GM12878 (cell line): ENCODE measurements at regions not wholly inside any gene's neighbourhood (a gene's known extent, or its start where the extent isn't known, plus 50 kb on each side); places are given as distances from the start of the nearest gene placed in this dataset.

Experiments used
- ATAC-seq: fragments of 200-7000 bp; cut with Tn5 transposase; 3 replicates; pipeline ENCODE4 v1.9.1; 2020; ENCODE audit warnings: mild to moderate bottlenecking, moderate library complexity
- BruUV-seq: library from RNA; stranded (reverse); fragments of 400-500 nt; replicated peaks from 2 replicates; lab custom pipeline; 2021; lab: Mats Ljungman, UMichigan
- CTCF ChIA-PET: fragments of 300-600 bp; sonication (Branson Sonifier 250); formaldehyde crosslinking; extraction: SDS; loops from one replicate; lab custom pipeline; 2021; ENCODE audit warnings: inconsistent platforms; lab: Yijun Ruan, JAX
- POLR2A ChIA-PET: fragments of 350-600 bp; formaldehyde crosslinking; extraction: SDS; loops from one replicate; lab custom pipeline; 2021; ENCODE audit warnings: inconsistent platforms; lab: Charles Lee
- RAD21 ChIA-PET: fragments of 300-600 bp; sonication (Branson Sonifier 250); formaldehyde crosslinking; loops from one replicate; lab custom pipeline; 2023; ENCODE audit warnings: antibody characterized with exemption; ENCODE audit not compliant: unreplicated experiment; lab: Charles Lee
- SMC1A ChIA-PET: fragments of 300-600 bp; sonication (Branson Sonifier 250); formaldehyde crosslinking; loops from one replicate; lab custom pipeline; 2023; ENCODE audit not compliant: unreplicated experiment, uncharacterized antibody; lab: Charles Lee
- DNase-seq: peaks from one replicate; pipeline ENCODE4 v3.0.0-alpha.2; 2011; ENCODE audit warnings: low read depth, low spot score
- FAIRE-seq: peaks from 3 replicates; lab custom pipeline; 2011; peaks lifted over from hg19 to GRCh38; lab: Jason Lieb, UNC
- H2AFZ ChIP-seq: 2 replicates; pipeline ENCODE4 v1.6.0; 2011; ENCODE audit warnings: low read depth, low read length, control low read depth; ENCODE audit not compliant: control insufficient read depth
- H3K27ac ChIP-seq: 2 replicates; pipeline ENCODE4 v1.5.1; 2011; ENCODE audit warnings: control low read depth; ENCODE audit not compliant: control insufficient read depth, insufficient read depth
- H3K27me3 ChIP-seq, 2 experiments: replicated peaks in 1 of 2; 2 replicates each; pipeline versions ENCODE4 v1.6.0 to v1.6.1; 2011; ENCODE audit warnings: low read length in 1 of 2; ENCODE audit not compliant: control insufficient read depth in 2 of 2, insufficient read depth in 2 of 2
- H3K36me3 ChIP-seq, 2 experiments: 2 replicates each; pipeline ENCODE4 v1.5.1; 2011; ENCODE audit warnings: low read length in 1 of 2; ENCODE audit not compliant: control insufficient read depth in 2 of 2, insufficient read depth in 2 of 2
- H3K4me1 ChIP-seq: 2 replicates; pipeline ENCODE4 v1.6.1; 2011; ENCODE audit warnings: mild to moderate bottlenecking, low read length, moderate library complexity, mixed read lengths; ENCODE audit not compliant: control insufficient read depth, insufficient read depth
- H3K4me2 ChIP-seq: 2 replicates; pipeline ENCODE4 v1.6.0; 2011; ENCODE audit warnings: control low read depth; ENCODE audit not compliant: control insufficient read depth, insufficient read depth
- H3K4me3 ChIP-seq: fragments of 200-600 bp; sonication (generic); 2 replicates; pipeline ENCODE4 v1.5.1; 2016
- H3K79me2 ChIP-seq: 2 replicates; pipeline ENCODE4 v1.6.0; 2011; ENCODE audit warnings: low read length; ENCODE audit not compliant: control insufficient read depth, insufficient read depth
- H3K9ac ChIP-seq: 2 replicates; pipeline ENCODE4 v1.8.0; 2011; ENCODE audit warnings: low read length, control low read depth, mixed read lengths; ENCODE audit not compliant: control insufficient read depth, insufficient read depth
- H3K9me3 ChIP-seq: replicated peaks from 3 replicates; pipeline ENCODE4 v1.5.1; 2011; ENCODE audit warnings: mild to moderate bottlenecking, low read length; ENCODE audit not compliant: control insufficient read depth, insufficient read depth
- H4K20me1 ChIP-seq: 2 replicates; pipeline ENCODE4 v1.6.0; 2011; ENCODE audit not compliant: control insufficient read depth, insufficient read depth
- BACH1 ChIP-seq: fragments of 450-650 bp; IDR thresholded peaks from 2 replicates; pipeline ENCODE4 v1.6.1; 2017; ENCODE audit warnings: mild to moderate bottlenecking, borderline replicate concordance
- HDAC2 ChIP-seq: fragments of 200-600 bp; sonication (generic); IDR thresholded peaks from 2 replicates; pipeline ENCODE4 v1.6.1; 2017
- NFYA ChIP-seq: IDR thresholded peaks from 2 replicates; pipeline ENCODE4 v1.6.1; 2011; ENCODE audit warnings: low read depth, mild to moderate bottlenecking, low read length, improper control_type of control experiment, borderline replicate concordance
- NFYB ChIP-seq: IDR thresholded peaks from 2 replicates; pipeline ENCODE4 v1.6.1; 2011; ENCODE audit warnings: low read depth, mild to moderate bottlenecking, low read length, improper control_type of control experiment, moderate library complexity; ENCODE audit not compliant: insufficient read depth
- PKNOX1 ChIP-seq: fragments of 450-650 bp; IDR thresholded peaks from 2 replicates; pipeline ENCODE4 v1.6.1; 2016; ENCODE audit warnings: mild to moderate bottlenecking
- POLR2A ChIP-seq: IDR thresholded peaks from 2 replicates; pipeline ENCODE4 v1.6.1; 2011; ENCODE audit warnings: low read depth, mild to moderate bottlenecking, low read length
- RAD51 ChIP-seq: fragments of 450-650 bp; IDR thresholded peaks from 2 replicates; pipeline ENCODE4 v1.6.1; 2016; ENCODE audit warnings: moderate library complexity, mild to moderate bottlenecking, inconsistent platforms
- SRF ChIP-seq, 2 experiments: IDR thresholded peaks; 2 replicates each; pipeline ENCODE4 v1.6.1; 2011; ENCODE audit warnings: low read depth in 2 of 2, low read length in 2 of 2, mild to moderate bottlenecking in 1 of 2, moderate library complexity in 1 of 2
- TBL1XR1 ChIP-seq: IDR thresholded peaks from 2 replicates; pipeline ENCODE4 v1.6.1; 2012; ENCODE audit warnings: low read depth, low read length, improper control_type of control experiment
- ZBED1 ChIP-seq: IDR thresholded peaks from 2 replicates; pipeline ENCODE4 v1.6.1; 2016; ENCODE audit warnings: borderline replicate concordance
- ZBTB11 ChIP-seq: fragments of 450-650 bp; formaldehyde crosslinking; IDR thresholded peaks from 2 replicates; pipeline ENCODE4 v1.5.0; 2022; ENCODE audit warnings: mild to moderate bottlenecking, missing genetic modification characterization
- ZNF217 ChIP-seq: fragments of 450-650 bp; IDR thresholded peaks from 2 replicates; pipeline ENCODE4 v1.6.1; 2017; ENCODE audit warnings: antibody characterized with exemption, mild to moderate bottlenecking
- ZZZ3 ChIP-seq: IDR thresholded peaks from 2 replicates; pipeline ENCODE4 v1.6.1; 2011; ENCODE audit warnings: low read depth; ENCODE audit not compliant: control insufficient read depth, insufficient read length
- WGBS: methylation state at CpG from one replicate; pipeline ENCODE4 v1.1.6; 2016; ENCODE audit warnings: low lambda C conversion rate; ENCODE audit not compliant: insufficient replicate concordance, insufficient coverage; ENCODE audit errors: missing lambda C conversion rate; 5-methylcytosine and 5-hydroxymethylcytosine counted together
- in situ Hi-C: fragments of 300-500 bp; cut with MboI; formaldehyde crosslinking; loops from 9 replicates; pipeline ENCODE4 v1.14.3; 2018; ENCODE audit warnings: mixed read lengths
- intact Hi-C: fragments of 100-400 bp; cut with micrococcal nuclease; formaldehyde crosslinking; loops from one replicate; pipeline ENCODE4 v1.14.2; 2022; ENCODE audit not compliant: unreplicated experiment

DNA sequence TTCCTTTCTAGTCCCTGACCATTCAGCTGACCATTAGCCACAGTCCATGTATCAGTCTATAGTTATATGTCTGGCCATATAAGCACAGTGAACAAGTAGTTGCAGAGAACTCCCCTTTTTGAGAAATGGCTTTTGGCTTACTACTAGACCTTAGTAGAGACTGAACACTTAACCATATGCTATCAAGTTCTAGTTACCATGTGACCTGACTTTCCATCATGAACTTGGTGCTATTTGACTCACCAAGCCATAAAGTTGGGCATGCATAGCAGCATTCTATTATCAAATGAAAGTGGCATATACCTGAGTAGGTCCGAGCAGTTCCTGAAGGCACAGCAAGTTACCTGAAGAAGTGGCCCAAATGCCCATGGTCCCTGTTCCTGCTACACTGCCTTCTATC lies 74.5 kb upstream of the IL2 start:
- CTCF ChIA-PET = interaction anchor here (0.5 kb wide), 1 partner anchor 38 kb away, joined by 4 read pairs; no protein-coding TSS in a partner anchor
- in situ Hi-C loops = no loop called here

More for the DNA sequence above, 74.5 kb upstream of the IL2 start:
- no TSS peak for BruUV-seq
- Histone ChIP-seq H3K9ac (no peak overlapping the region), H3K27me3 (0 out of 4 replicates have a peak, but pooled peaks cover 0 to 4% of the 10 kb centered on the region in 2 experiments), H3K4me2 (no peak overlapping the region)
- DNase-seq (no peak), FAIRE-seq (no peak)
- WGBS = 53% methylated on average over 1 of the region's 1 CpG
- RAD21 ChIA-PET = no interaction called here
- no peak for TF ChIP-seq HDAC2
- TF ChIP-seq ZZZ3 = no peak
- no peak for TF ChIP-seq NFYB
- no peak for TF ChIP-seq PKNOX1
- no peak for TF ChIP-seq NFYA
- TF ChIP-seq ZNF217 = no peak
- TF ChIP-seq POLR2A = no peak
- TF ChIP-seq ZBTB11 (CRISPR knock-in tag) = no peak
- TF ChIP-seq TBL1XR1 = no peak
- TF ChIP-seq ZBED1 = no peak
- TF ChIP-seq BACH1 = no peak
- no peak for TF ChIP-seq RAD51
- TF ChIP-seq SRF (IDR thresholded peaks at IDR 0.05; ENCODE audit: low read depth in 2 of 2, low read length in 2 of 2) = no peak
- TF ChIP-seq, all 136 proteins: peak for 0
- no peaks in the 10 kb centered on the region for H3K36me3 ChIP-seq
- no peak overlapping the region for H2AFZ ChIP-seq
- no peaks in the 10 kb centered on the region for H3K79me2 ChIP-seq
- ATAC-seq = no peak
- ChIA-PET SMC1A (no interaction called here), POLR2A (no interaction called here)
- H3K27ac ChIP-seq = no peak overlapping the region
- intact Hi-C loops = no loop called here
- no peaks in the 10 kb centered on the region; the same call in 2 of the 3 replicates for H3K9me3 ChIP-seq
- H4K20me1 ChIP-seq = no peaks in the 10 kb centered on the region; the same call in 1 of the 2 replicates
- H3K4me1 ChIP-seq = no peaks in the 10 kb centered on the region
- no peak overlapping the region for H3K4me3 ChIP-seq
